ENCODE measurements at regions not wholly inside any gene's neighbourhood (a gene's known extent, or its start where the extent isn't known, plus 50 kb on each side); places are given as distances from the start of the nearest gene placed in this dataset.
"Not testable (repeated sequence)": the region's sequence is repeated elsewhere in the genome, so short reads cannot be mapped to it uniquely, and the experiment has no call there.

- no peak for DNase-seq
Observed at GRCh38 chr13:85191996-85192718, 607.1 kb downstream of the SLITRK6 start.

DNA sequence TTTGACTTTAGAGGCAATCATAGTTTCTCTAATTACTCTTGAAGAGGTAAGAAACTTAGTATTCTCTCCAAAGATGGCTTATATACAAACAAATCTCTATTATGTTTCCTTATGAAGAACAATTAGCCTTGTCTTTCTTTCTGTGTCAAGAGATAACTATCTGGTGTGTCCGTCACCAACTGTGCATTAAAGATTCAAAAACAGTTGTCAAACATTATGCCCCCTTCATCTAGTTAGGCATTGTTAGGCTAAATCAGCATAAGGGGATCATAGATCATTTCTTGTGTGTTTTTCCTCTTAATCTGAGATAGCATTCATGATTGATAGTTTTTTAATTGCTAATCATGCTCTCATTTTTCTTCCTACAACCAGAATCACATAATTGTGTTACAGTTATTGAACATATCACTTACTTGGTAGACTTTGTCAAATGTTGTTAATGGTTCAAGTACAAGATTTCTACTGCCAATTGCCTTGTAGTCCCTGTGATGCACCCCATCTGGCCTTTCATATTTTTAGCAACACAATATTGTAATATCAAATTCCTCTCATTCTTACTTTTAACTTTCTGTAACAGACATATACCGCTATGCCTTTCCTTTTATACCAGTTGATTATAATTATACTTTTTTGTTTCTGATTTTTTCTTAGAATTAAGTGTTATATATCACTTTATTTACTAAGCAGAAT is 612.7 kb downstream of the SLITRK6 start:
- no peak for DNase-seq

GRCh38 chr13:85174291-85174690 is 624.9 kb downstream of the SLITRK6 start:
- no peak for DNase-seq

DNA sequence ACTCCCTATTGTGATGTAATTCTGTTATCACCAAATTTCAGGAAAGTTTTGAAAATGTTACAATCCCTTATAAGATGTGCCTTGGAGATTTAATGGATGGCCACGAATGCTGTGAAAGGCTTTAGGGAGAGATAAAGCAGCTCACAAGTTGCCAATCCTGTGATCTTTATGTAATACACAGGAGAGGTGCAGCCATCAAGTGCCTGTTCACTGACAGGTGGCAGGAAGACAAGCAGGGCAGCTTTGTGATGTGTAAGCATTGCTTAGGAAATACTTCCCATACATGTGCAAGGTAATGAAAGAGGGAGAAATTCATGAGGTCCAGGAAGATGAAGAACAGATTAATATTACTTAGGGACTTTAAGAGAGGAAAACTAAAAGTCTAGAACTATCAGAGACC is 628.8 kb downstream of the SLITRK6 start:
- no peak for DNase-seq

- DNase-seq = no peak
Observed at GRCh38 chr13:85166891-85167290, 632.3 kb downstream of the SLITRK6 start.

DNA sequence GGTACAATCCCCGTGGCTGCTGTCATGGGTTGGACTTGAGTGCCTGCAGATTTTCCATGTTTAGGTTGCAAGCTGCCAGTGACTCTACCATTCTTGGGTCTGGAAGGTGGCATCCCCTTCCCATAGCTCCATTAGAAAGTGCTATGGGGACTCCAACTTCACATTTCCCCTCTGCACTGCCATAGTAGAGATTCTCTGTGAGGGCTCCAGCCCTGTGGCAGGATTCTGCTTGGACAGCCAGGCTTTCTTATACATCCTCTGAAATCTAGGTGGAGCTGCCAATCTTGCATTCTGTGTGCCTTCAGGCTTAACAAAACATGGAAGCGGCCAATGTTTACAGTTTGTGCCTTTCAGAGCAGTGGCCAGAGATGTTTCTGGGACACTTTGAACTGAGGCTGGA is 636.2 kb downstream of the SLITRK6 start:
- DNase-seq = no peak

- peak; percentile 90 for DNase-seq
Observed at GRCh38 chr13:85148009-85148408, 651.2 kb downstream of the SLITRK6 start.

- DNase-seq = no peak
Observed at GRCh38 chr13:85142351-85142927, 656.8 kb downstream of the SLITRK6 start.

DNA sequence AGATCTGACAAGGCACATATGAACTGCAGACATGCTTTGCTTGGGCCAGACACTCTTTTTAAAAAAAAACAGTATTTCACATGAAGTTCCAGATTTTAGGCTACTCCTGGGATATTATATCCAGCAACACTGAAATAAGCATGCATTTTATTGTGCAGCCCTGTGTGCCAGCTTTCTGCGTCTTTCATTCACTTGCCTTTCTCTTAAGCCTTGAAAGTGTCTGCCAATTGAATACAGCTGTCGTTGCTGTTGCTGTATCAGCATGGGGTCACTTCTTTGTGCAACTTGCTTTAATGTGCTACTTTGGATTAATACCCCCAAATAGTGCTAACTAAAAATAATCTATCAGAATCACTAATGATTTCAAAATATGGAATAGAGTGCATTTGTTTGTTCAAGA is 657.8 kb downstream of the SLITRK6 start:
- peak; percentile 51 for DNase-seq

DNA sequence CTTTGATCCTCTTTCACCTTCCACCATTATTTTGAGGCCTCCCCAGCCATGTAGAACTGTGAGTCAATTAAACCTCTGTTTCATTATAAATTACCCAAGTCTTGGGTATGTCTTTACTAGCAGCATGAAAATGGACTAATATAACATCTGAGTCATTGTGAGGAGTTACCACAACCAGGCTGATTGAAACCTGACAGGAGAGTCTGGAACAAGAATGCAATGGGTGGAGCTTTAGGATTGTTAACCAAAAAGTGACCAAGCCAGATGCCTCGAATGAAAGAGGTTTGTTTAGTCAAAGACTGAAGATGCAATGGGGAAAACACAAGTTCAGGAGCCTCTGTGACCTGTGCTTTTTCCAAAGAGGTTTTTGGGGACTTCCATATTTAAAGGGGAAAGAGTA is 659.0 kb downstream of the SLITRK6 start:
- DNase-seq = no peak

DNA sequence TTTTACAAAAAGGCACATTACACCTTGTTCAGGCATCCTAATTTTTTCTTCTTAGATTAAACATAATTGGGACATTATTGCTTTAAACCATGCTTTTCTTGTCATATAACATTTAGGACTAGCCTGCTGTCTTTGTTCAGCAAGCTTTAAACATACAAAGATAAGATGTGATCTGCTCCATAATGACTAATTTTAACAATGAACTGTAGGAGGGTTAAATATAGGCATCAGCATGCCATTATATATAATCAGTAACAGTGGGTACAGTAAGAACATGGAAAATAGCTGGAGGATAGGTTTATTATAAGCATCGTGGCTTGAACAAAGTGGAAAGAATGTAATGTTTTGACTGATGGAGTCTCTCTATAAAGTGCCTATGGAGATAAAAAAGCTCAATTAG is 661.7 kb downstream of the SLITRK6 start:
- no peak for DNase-seq

DNA sequence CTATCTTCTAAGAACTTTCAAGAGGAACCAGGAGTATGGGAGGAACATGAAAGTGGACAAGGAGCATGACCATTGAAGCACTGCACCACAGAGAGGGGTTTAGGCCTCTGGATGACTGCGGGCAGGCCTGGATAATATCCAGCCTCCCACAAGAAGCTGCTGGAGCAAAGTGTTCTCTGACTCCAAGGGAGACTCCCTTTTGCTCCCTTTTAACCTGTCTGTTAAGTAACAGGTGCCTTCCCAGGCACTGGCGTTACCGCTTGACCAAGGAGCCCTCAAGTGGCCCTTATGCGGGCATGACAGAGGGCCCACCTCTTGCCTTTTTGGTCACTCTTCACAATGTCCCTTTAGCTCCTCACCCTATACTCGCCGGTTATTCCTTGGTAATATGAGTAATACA is 666.2 kb downstream of the SLITRK6 start:
- no peak for DNase-seq

DNA sequence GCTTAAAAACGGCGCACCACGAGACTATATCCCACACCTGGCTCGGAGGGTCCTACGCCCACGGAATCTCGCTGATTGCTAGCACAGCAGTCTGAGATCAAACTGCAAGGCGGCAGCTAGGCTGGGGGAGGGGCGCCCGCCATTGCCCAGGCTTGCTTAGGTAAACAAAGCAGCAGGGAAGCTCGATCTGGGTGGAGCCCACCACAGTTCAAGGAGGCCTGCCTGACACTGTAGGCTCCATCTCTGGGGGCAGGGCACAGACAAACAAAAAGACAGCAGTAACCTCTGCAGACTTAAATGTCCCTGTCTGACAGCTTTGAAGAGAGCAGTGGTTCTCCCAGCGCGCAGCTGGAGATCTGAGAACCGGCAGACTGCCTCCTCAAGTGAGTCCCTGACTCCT is 675.7 kb downstream of the SLITRK6 start:
- not testable (repeated sequence) for DNase-seq

- DNase-seq = no peak
Observed at GRCh38 chr13:85108356-85108755, 690.9 kb downstream of the SLITRK6 start.

DNA sequence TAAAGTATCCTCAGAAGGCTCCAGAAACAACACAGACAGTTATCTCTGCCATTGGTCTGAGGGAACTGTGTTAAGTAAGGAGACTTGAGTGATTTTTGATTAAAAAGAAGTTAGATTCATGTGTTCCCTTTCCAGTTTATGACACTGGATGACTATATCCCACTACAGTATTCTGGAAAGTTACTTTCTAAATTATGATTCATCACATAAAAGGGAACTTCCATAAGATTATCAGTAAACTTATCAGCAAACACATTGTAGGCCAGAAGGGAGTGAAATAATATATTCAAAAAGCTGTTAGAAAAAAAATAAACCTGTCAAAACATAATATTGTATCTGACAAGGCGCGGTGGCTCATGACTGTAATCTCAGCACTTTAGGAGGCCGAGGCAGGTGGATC is 700.0 kb downstream of the SLITRK6 start:
- DNase-seq = no peak

- no peak for DNase-seq
Observed at GRCh38 chr13:85095418-85096272, 703.6 kb downstream of the SLITRK6 start.

DNA sequence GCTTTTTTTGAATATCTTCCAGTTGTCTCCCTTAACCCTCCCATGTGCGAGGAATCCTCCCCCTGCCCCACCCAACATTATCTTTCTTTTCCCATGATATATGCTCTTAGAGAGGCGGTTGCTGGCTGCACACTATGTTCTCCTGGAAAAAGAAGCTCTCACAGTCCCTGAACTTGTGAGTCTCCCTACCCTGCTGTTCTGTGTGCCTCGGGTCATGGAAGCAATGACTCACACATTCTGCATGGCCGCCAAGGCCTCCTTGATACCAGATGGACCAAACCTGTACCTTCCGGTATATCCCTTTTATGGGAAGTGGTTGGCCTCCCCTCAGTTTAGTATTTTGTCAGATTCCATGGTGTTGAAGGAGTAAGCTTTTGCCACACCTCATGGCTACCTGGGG is 705.4 kb downstream of the SLITRK6 start:
- no peak for DNase-seq

DNA sequence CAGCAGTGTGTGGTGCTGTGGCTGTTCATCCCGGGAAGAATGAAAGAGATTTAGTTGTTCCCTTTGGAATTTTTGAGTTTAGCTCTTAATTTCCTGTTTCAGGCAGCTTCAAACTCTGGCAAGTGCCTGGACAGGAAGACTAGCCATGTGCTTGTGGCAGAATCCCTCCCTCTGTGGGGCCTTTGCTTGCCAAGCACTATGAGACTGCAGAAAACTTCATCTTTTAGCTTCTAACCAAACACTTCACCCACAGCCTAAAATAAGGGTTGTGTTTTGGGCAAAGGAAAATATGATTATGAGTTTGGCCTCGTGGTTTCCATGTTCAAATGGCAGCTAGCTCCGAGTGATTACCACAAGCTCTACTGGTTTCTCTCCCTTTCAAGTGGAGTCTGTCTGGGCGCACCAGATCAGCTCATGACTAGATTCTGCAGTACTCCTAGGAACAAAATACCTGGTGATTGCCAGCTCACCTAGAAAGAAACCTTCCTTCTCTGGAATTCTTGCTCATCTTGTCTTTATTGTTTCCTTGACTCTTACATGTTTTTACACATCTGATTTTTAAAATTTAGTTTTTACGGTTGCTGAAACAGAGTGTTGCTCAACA is 707.5 kb downstream of the SLITRK6 start:
- no peak for DNase-seq

GRCh38 chr13:85089186-85089585 is 710.0 kb downstream of the SLITRK6 start:
- DNase-seq = no peak

DNA sequence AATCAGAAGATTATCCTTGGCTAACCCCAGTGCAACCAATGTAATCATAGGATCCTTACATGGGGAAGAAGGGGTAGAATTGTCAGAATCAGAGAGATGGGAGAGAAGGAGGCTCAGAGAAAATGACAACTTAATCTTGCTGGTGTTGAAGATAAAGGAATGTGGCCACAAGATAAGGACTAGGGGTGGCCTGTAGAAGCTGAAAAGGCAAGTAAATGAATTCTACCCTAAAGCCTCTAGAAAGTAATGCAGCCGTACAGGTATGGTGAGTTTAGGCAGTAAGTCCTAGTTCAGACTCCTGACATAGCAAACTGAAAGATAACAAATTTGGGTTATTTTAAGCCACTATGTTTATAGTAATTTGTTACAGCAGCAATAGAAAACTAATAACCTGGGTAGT is 718.5 kb downstream of the SLITRK6 start:
- no peak for DNase-seq

DNA sequence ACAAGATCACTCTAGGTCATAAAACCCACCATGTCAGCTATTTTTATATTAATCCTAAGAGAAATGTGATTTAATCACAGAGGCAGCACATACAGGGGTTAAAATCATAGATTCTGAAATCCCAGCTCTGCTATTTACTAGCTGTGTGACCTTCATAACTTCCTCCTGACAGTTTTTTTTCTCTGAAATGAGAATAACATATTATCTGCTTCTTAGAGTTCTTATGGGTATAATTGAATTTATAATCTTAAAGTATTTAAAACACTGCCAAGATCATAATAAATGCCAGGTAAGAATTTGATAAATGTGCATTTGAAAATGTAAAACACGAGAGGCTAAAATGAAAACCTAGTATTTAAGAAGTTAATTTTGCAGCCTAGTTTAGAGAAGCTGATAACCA is 722.9 kb downstream of the SLITRK6 start:
- DNase-seq = no peak

- DNase-seq = no peak
Observed at GRCh38 chr13:85074543-85075313, 724.5 kb downstream of the SLITRK6 start.
